KBM-7 (cell line): ENCODE measurements at regions not wholly inside any gene's neighbourhood (a gene's known extent, or its start where the extent isn't known, plus 50 kb on each side); places are given as distances from the start of the nearest gene placed in this dataset.
"Not testable (repeated sequence)": the region's sequence is repeated elsewhere in the genome, so short reads cannot be mapped to it uniquely, and the experiment has no call there.

Experiments
- DNase-seq: peaks from one replicate; pipeline ENCODE4 v3.0.0-alpha.2; 2015
- in situ Hi-C: fragments of 300-500 bp; cut with MboI; formaldehyde crosslinking; loops from 2 replicates; pipeline ENCODE4 v1.14.3; 2020; ENCODE audit warnings: low sequenced_read_pairs, low pct_unique_long_range_greater_than_20kb, mixed read lengths

- in situ Hi-C loops, result loop anchor here (25.0 kb wide), 1 partner anchor 517 kb away; the partner anchor contains the start of gene FHOD3
- DNase-seq, result no peak
Measured at GRCh38 chr18:35770376-35771014, 189.0 kb downstream of the GALNT1 start.

- no peak for DNase-seq
- in situ Hi-C loops, result loop anchor here (25.0 kb wide), 1 partner anchor 516 kb away; the partner anchor contains the start of gene FHOD3
Measured at GRCh38 chr18:35771172-35771571, 189.6 kb downstream of the GALNT1 start.

- in situ Hi-C loops, result no loop called here
- DNase-seq, result peak; percentile 9
Measured at GRCh38 chr18:35775887-35776286, 194.3 kb downstream of the GALNT1 start.

GRCh38 chr18:35776473-35776872, 194.9 kb downstream of the GALNT1 start:
- DNase-seq, result no peak
- in situ Hi-C loops, result no loop called here

GRCh38 chr18:35777039-35777438, 195.4 kb upstream of the RMP24 start:
- in situ Hi-C loops, result no loop called here

GRCh38 chr18:35778850-35779627, 193.4 kb upstream of the RMP24 start:
- no peak for DNase-seq
- in situ Hi-C loops, result no loop called here

More at GRCh38 chr18:35777039-35777438, 195.4 kb upstream of the RMP24 start:
- no peak for DNase-seq

GRCh38 chr18:35780937-35781336, 191.5 kb upstream of the RMP24 start:
- no peak for DNase-seq
- in situ Hi-C loops, result no loop called here

- in situ Hi-C loops, result no loop called here
- no peak for DNase-seq
Measured at GRCh38 chr18:35782926-35783325, 189.6 kb upstream of the RMP24 start.

- no peak for DNase-seq
- in situ Hi-C loops, result no loop called here
Measured at GRCh38 chr18:35786365-35787042, 186.0 kb upstream of the RMP24 start.

GRCh38 chr18:35789543-35789942, 182.9 kb upstream of the RMP24 start:
- in situ Hi-C loops, result no loop called here
- no peak for DNase-seq

- DNase-seq, result no peak
- in situ Hi-C loops, result no loop called here
Measured at GRCh38 chr18:35797948-35798347, 174.5 kb upstream of the RMP24 start.

GRCh38 chr18:35803551-35803950, 168.9 kb upstream of the RMP24 start:
- DNase-seq, result no peak

GRCh38 chr18:35804377-35804776, 168.1 kb upstream of the RMP24 start:
- in situ Hi-C loops, result no loop called here
- DNase-seq, result no peak

More at GRCh38 chr18:35803551-35803950, 168.9 kb upstream of the RMP24 start:
- in situ Hi-C loops, result no loop called here

- in situ Hi-C loops, result no loop called here
- DNase-seq, result no peak
Measured at GRCh38 chr18:35807811-35808335, 164.6 kb upstream of the RMP24 start.

- in situ Hi-C loops, result no loop called here
- peak; percentile 16 for DNase-seq
Measured at GRCh38 chr18:35808796-35809195, 163.7 kb upstream of the RMP24 start.

- DNase-seq, result no peak
- in situ Hi-C loops, result no loop called here
Measured at GRCh38 chr18:35810520-35810919, 162.0 kb upstream of the RMP24 start.

- DNase-seq, result no peak
- in situ Hi-C loops, result no loop called here
Measured at GRCh38 chr18:35811896-35812295, 160.6 kb upstream of the RMP24 start.

GRCh38 chr18:35815011-35815410, 157.5 kb upstream of the RMP24 start:
- in situ Hi-C loops, DNase-seq: not testable (repeated sequence)

GRCh38 chr18:35816003-35816402, 156.5 kb upstream of the RMP24 start:
- in situ Hi-C loops, result no loop called here
- DNase-seq, result no peak
